ENCODE measurements at regions not wholly inside any gene's neighbourhood (a gene's known extent, or its start where the extent isn't known, plus 50 kb on each side); places are given as distances from the start of the nearest gene placed in this dataset.

- TF ChIP-seq CTCF (IDR thresholded peaks at IDR 0.05) (no peak), EZH2 (IDR thresholded peaks at IDR 0.05; ENCODE audit: borderline replicate concordance, insufficient read depth, low read depth, low read length, poor library complexity, severe bottlenecking) (no peak)
Measured at GRCh38 chr13:33487575-33488243, 202.2 kb upstream of the STARD13 start.

Data from B cell (primary cell).